ENCODE measurements at regions not wholly inside any gene's neighbourhood (a gene's known extent, or its start where the extent isn't known, plus 50 kb on each side); places are given as distances from the start of the nearest gene placed in this dataset.

- H3K36me3 Mint-ChIP-seq = no peaks in the 10 kb centered on the region
- no peak overlapping the region for H3K27ac ChIP-seq (ENCODE audit: low read length)
- 83% methylated on average over 2 of the region's 2 CpGs for WGBS (ENCODE audit: insufficient coverage)
- H3K27me3 Mint-ChIP-seq (ENCODE audit: low read depth in 2 of 2) = no peaks in the 10 kb centered on the region
- H3K27me3 ChIP-seq (ENCODE audit: control insufficient read depth, insufficient read depth, low read length) = no peaks in the 10 kb centered on the region
- H3K4me1 Mint-ChIP-seq = no peaks in the 10 kb centered on the region
- DNase-seq = no peak
- H3K4me1 ChIP-seq (ENCODE audit: control insufficient read depth, insufficient read depth, low read length) = no peaks in the 10 kb centered on the region
- H3K9me3 Mint-ChIP-seq = peaks cover 4 to 7% of the 10 kb centered on the region in 2 donors
- intact Hi-C loops (cut with micrococcal nuclease) = no loop called here
- TF ChIP-seq CTCF (IDR thresholded peaks at IDR 0.05) = no peak
- no peaks in the 10 kb centered on the region for H3K9me3 ChIP-seq (ENCODE audit: control insufficient read depth, insufficient read depth, low read length)
- no peak overlapping the region for H3K27ac Mint-ChIP-seq
- no peak overlapping the region for H3K4me3 ChIP-seq (ENCODE audit: low read length)
- ATAC-seq = no peak
- H3K36me3 ChIP-seq (ENCODE audit: control insufficient read depth, insufficient read depth, low read length) = no peaks in the 10 kb centered on the region
- H3K4me3 Mint-ChIP-seq = no peak overlapping the region
Observed at GRCh38 chr5:31106278-31106677, 87.2 kb upstream of the CDH6 start.

- WGBS (ENCODE audit: insufficient coverage) = 83% methylated on average over 4 of the region's 4 CpGs
- no peak for TF ChIP-seq CTCF (IDR thresholded peaks at IDR 0.05)
- DNase-seq = no peak
- H3K4me1 Mint-ChIP-seq = no peaks in the 10 kb centered on the region
- peaks cover 4 to 6% of the 10 kb centered on the region in 2 donors for H3K9me3 Mint-ChIP-seq
- no peaks in the 10 kb centered on the region for H3K36me3 Mint-ChIP-seq
- intact Hi-C loops (cut with micrococcal nuclease) = no loop called here
- no peaks in the 10 kb centered on the region for H3K4me1 ChIP-seq (ENCODE audit: control insufficient read depth, insufficient read depth, low read length)
- no peaks in the 10 kb centered on the region for H3K36me3 ChIP-seq (ENCODE audit: control insufficient read depth, insufficient read depth, low read length)
- H3K27ac ChIP-seq (ENCODE audit: low read length) = no peak overlapping the region
- no peaks in the 10 kb centered on the region for H3K27me3 ChIP-seq (ENCODE audit: control insufficient read depth, insufficient read depth, low read length)
- no peak overlapping the region for H3K27ac Mint-ChIP-seq
- no peak for ATAC-seq
- H3K4me3 Mint-ChIP-seq = no peak overlapping the region
- H3K9me3 ChIP-seq (ENCODE audit: control insufficient read depth, insufficient read depth, low read length) = no peaks in the 10 kb centered on the region
- H3K4me3 ChIP-seq (ENCODE audit: low read length) = no peak overlapping the region
- no peaks in the 10 kb centered on the region for H3K27me3 Mint-ChIP-seq (ENCODE audit: low read depth in 2 of 2)
Observed at GRCh38 chr5:31104775-31105174, 88.7 kb upstream of the CDH6 start.

GRCh38 chr5:31100781-31101310 is 92.6 kb upstream of the CDH6 start:
- H3K4me3 ChIP-seq (ENCODE audit: low read length) = no peak overlapping the region
- Mint-ChIP-seq H3K4me3 (no peak overlapping the region), H3K4me1 (no peaks in the 10 kb centered on the region), H3K9me3 (peaks cover 4 to 11% of the 10 kb centered on the region in 2 donors), H3K36me3 (no peaks in the 10 kb centered on the region), H3K27ac (no peak overlapping the region), H3K27me3 (ENCODE audit: low read depth in 2 of 2) (no peaks in the 10 kb centered on the region)
- intact Hi-C loops (cut with micrococcal nuclease) = no loop called here
- H3K9me3 ChIP-seq (ENCODE audit: control insufficient read depth, insufficient read depth, low read length) = no peaks in the 10 kb centered on the region
- DNase-seq (no peak), ATAC-seq (no peak)
- no peaks in the 10 kb centered on the region for H3K27me3 ChIP-seq (ENCODE audit: control insufficient read depth, insufficient read depth, low read length)
- no peaks in the 10 kb centered on the region for H3K36me3 ChIP-seq (ENCODE audit: control insufficient read depth, insufficient read depth, low read length)
- H3K27ac ChIP-seq (ENCODE audit: low read length) = no peak overlapping the region
- TF ChIP-seq CTCF (IDR thresholded peaks at IDR 0.05) = no peak
- H3K4me1 ChIP-seq (ENCODE audit: control insufficient read depth, insufficient read depth, low read length) = no peaks in the 10 kb centered on the region
- WGBS (ENCODE audit: insufficient coverage) = 85% methylated on average over 5 of the region's 5 CpGs

GRCh38 chr5:31100047-31100575 is 93.4 kb upstream of the CDH6 start:
- no peak for TF ChIP-seq CTCF (IDR thresholded peaks at IDR 0.05)
- no peak for DNase-seq
- no peaks in the 10 kb centered on the region for H3K36me3 Mint-ChIP-seq
- no peak for ATAC-seq
- no peaks in the 10 kb centered on the region for H3K27me3 Mint-ChIP-seq (ENCODE audit: low read depth in 2 of 2)
- H3K4me1 ChIP-seq (ENCODE audit: control insufficient read depth, insufficient read depth, low read length) = no peaks in the 10 kb centered on the region
- no peaks in the 10 kb centered on the region for H3K27me3 ChIP-seq (ENCODE audit: control insufficient read depth, insufficient read depth, low read length)
- H3K4me3 Mint-ChIP-seq = no peak overlapping the region
- intact Hi-C loops (cut with micrococcal nuclease) = no loop called here
- 82% methylated on average over 5 of the region's 6 CpGs for WGBS (ENCODE audit: insufficient coverage)
- no peak overlapping the region for H3K27ac Mint-ChIP-seq
- no peaks in the 10 kb centered on the region for H3K4me1 Mint-ChIP-seq
- no peaks in the 10 kb centered on the region for H3K36me3 ChIP-seq (ENCODE audit: control insufficient read depth, insufficient read depth, low read length)
- H3K4me3 ChIP-seq (ENCODE audit: low read length) = no peak overlapping the region
- H3K9me3 Mint-ChIP-seq = peaks cover 4 to 11% of the 10 kb centered on the region in 2 donors
- no peak overlapping the region for H3K27ac ChIP-seq (ENCODE audit: low read length)
- H3K9me3 ChIP-seq (ENCODE audit: control insufficient read depth, insufficient read depth, low read length) = no peaks in the 10 kb centered on the region
